ENCODE measurements at regions not wholly inside any gene's neighbourhood (a gene's known extent, or its start where the extent isn't known, plus 50 kb on each side); places are given as distances from the start of the nearest gene placed in this dataset.
"Not testable (repeated sequence)": the region's sequence is repeated elsewhere in the genome, so short reads cannot be mapped to it uniquely, and the experiment has no call there.

GRCh38 chr11:96940227-96940626 lies 550.4 kb downstream of the JRKL start:
- no peak for DNase-seq

- no peak for DNase-seq
Observed at GRCh38 chr11:96942855-96943254, 553.0 kb downstream of the JRKL start.

- no peak for DNase-seq
Observed at GRCh38 chr11:96943970-96944369, 554.2 kb downstream of the JRKL start.

DNA sequence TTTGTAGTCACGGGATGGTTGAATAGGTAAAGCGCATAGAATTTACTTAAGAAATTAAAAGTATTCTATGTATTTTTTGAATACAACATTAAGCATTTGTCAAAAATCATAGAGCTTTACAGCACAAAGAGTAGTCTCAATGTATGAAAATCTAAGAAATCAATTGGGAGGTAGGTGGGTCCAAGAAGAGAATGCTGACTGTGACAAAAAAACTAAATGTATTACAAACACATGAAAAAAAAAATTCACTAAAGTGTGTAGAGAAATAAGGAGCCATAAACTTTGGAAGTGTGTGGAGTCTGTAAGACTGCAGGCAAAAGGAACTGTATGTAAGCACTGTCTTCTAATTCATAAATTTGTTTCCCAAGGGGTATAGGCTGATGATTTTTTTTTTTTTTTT lies 558.3 kb downstream of the JRKL start:
- DNase-seq = no peak

DNA sequence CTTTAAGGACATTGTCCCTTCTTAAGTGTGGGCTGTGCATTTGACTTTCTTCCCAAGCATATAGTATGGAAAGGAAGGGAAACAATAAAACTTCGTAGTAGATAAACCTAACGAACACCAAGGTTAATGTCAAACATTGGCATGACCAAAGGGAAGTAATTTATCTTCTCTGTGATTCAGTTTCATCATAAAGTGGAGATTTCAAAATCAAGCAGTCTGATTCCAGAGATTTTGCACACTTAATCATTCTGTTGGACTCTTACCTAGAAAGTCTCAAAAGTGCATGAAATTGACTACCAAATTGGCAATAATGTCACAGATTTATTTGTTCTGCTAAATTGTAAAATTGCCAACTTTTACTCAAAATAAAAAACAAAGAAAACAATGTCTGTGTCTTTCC lies 559.7 kb downstream of the JRKL start:
- no peak for DNase-seq

DNA sequence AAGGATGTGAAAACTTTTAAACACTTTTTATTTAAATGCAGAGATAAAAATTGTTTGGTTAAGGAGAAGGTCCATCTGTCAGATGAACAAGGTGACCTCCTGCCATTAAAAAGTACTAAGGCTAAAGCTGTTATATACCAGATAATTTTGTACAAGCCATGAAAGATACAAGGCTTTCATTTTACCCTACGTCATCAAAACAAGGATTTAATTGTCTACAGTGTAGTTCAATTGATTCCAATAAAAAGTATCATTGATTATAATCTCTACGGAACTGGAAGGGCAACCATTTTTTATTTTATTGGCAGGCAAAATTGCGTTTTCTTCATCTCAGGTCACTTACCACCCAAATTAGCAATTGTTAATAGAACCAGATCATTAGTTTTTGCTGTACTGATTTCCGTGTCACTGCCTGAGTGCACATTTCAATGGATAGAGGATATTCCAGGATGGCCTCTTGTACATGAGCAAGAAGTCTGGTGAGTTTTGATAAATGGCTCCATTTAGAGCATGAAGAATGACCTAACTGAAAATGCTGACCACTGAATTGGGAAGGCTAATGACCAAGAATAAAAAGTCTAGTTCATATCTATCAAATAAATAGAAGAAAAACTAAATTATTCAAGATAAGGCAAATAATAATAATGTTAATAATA lies 564.9 kb downstream of the JRKL start:
- no peak for DNase-seq

DNA sequence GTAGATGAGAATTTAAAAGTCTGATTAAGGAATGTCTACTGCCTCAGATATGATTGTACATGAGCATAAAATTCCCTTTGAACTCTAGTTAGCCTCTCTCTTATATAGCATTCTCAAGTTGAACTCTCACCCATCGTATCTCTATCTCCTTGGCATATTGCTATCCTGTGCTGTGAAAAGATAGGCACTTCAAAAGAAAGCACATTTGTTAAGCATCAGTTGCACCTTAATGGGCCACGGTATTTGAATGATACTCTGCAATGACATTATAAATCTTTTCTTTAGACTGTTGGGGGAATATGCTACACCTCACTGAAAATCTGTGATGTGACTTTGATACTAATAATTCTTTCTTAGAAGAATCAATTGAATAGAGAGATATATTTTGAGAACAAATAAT lies 570.7 kb downstream of the JRKL start:
- no peak for DNase-seq

DNA sequence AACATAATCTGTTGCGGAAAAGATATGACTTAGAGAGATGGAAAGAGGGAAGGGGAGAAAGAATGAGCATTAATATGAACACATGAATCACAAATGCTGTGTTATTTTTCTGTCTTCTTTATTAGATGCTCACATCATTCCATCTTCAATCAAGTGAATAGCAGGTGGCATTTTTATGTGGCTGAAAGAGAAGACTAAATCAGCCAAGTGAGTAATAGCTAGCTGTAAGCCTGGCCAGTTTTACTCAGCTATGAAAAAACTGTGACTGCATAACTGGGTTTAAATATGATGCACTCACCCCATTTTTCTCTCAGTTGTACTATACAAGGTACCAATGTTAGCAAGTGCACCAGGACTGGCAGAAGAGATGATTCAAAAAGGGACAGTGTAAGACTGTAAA lies 571.1 kb downstream of the JRKL start:
- no peak for DNase-seq

DNA sequence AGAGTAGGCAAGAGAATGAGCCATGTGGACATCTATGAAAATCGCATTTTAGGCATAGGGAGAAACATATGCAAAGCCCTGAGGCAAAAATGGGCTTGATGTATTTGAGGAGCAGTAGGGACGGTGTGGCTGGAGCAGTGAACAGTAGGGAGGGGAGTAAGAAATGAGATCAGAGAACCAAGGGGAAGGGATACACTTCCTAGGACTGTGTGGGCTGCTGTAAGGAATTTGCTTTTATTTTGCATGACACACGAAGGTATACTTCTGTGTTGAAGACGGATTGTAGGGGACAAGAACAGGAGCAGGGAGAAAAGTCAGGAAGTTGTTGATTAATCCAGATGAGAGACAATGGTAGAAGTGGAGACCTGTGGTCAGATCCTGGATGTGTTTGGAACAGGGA lies 572.1 kb downstream of the JRKL start:
- DNase-seq = no peak

GRCh38 chr11:96963375-96963774 lies 573.6 kb downstream of the JRKL start:
- DNase-seq = no peak

- DNase-seq = peak; percentile 3
Observed at GRCh38 chr11:96964661-96965060, 574.8 kb downstream of the JRKL start.

DNA sequence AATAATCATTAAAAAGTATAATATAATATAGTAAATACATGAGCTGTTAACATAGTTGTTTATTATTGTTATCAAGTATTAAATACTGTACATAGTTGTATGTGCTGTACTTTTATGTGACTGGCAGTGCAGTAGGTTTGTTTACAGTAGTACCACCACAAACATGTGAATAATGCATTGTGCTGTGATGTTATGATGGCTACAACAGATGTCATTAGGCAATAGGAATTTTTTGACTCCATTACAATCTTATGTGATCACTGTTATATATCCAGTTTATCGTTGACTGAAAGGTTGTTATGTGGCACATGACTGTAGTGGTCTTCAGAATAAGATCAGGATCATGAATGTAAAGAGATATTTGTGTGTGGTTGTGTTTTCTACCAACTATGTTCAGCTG lies 577.8 kb downstream of the JRKL start:
- no peak for DNase-seq

DNA sequence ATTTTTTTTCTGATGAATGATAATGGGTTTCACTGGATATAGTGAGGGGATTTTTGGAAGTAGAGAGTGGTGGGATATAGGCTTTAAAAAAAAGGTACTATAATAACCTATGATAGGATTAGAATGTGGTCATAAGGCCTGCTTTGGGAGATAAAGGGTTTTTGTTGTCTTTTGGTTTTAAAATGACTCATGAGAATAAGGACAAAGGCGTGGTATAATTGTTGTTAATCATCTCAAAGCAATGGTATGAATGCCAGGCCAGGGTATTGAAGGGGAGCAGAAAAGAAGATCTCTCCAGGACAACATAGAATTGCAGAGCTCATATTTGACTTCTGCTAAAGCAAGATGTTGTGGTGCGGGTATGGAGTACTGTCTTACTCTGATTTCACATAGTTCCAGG lies 579.4 kb downstream of the JRKL start:
- DNase-seq = peak; percentile 37

- DNase-seq = no peak
Observed at GRCh38 chr11:96978751-96979150, 588.9 kb downstream of the JRKL start.

DNA sequence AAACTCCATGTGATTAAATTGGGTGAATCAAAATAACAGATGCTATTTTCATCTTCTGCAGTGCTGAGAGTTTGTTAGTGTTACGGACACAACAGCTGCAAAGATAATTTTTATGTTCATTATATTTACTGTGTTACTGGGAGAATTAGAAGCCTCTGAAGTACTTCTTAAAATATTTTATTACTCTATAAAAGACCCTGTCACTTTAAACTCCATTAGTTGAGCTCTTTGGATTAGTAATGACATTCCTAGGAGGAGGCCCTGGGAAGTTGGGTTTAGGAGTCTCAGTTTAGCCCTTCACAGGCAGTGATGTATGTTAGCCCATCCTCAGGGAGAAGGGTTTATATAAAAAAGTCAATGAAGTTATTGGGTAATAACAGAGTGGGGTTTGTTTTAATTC lies 596.7 kb downstream of the JRKL start:
- no peak for DNase-seq

- DNase-seq = no peak
Observed at GRCh38 chr11:96990914-96991313, 601.1 kb downstream of the JRKL start.

- no peak for DNase-seq
Observed at GRCh38 chr11:97000481-97000880, 610.7 kb downstream of the JRKL start.

DNA sequence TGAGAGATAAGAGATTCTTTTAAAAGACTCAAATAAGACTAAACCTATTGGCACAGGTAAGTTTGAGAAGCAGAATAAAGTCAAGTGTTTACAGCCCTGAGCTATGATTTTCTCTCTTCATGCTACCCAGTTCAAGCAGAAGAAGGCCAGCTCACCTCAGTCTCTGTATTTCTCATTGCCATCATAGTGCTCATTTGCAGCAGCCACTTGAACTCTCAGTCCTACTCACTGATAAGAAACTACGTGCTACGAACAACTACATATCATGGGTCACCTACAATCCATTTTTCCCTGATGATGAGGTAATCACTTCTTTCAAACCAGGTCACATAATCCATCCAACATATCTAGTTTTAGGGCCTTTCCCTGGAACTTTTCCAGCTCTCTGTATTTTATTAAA lies 617.5 kb downstream of the JRKL start:
- no peak for DNase-seq

GRCh38 chr11:97009613-97010012 lies 619.8 kb downstream of the JRKL start:
- DNase-seq = no peak

GRCh38 chr11:97010997-97011396 lies 621.2 kb downstream of the JRKL start:
- not testable (repeated sequence) for DNase-seq

- no peak for DNase-seq
Observed at GRCh38 chr11:97015327-97015726, 625.5 kb downstream of the JRKL start.

DNA sequence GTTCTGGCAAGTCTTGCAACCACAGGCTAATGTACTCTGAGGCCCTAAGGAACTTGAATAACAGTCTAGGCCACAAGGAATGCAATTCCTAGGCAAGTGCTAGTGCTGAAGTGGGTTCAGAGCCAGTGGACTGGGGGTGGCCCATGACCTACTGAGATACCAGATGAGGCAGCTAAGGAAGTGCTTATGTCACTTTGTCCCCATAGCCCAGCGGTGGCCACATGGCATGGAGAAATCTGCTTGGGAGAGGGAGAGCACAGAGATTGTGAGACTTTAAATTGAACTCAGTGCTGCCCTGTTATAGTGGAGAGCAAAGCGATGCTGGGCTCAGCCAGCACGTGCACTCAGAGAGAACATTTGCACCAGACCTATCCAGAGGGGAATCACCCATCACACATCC lies 629.5 kb downstream of the JRKL start:
- no peak for DNase-seq

DNA sequence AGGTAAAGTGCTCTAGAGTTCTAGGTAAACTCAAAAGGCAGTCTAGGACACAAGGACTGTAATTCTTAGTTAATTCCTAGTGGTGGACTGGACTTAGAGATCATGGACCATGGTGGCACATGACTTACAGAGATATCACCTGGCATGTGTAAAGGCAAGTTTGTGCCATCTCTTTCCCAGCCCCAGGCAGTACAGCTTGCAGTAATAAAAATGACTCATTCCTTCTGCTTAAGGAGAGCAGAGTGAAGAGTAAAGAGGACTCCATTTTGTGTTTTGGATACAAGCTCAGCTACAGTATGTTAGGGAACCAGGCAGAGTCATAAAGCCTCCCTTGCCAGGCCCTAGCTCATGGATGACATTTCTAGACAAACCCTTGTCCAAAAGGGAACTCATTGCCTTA lies 629.9 kb downstream of the JRKL start:
- DNase-seq = no peak

DNA sequence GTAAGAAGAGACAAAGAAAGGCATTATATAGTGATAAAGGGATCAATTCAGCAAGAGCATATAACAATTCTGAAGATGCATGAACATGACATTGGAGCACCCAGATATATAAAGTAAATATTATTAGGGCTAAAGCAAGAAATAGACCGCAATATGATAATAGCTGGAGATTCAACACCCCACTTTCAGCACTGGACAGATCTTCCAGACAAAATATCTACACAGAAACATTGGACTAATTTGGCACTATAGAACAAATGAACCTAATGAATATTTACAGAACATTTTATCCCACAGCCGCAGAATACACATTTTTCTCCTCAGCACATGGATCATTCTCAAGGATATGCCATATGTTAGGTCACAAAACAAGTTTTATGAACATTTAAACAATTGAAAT lies 633.1 kb downstream of the JRKL start:
- DNase-seq = no peak

DNA sequence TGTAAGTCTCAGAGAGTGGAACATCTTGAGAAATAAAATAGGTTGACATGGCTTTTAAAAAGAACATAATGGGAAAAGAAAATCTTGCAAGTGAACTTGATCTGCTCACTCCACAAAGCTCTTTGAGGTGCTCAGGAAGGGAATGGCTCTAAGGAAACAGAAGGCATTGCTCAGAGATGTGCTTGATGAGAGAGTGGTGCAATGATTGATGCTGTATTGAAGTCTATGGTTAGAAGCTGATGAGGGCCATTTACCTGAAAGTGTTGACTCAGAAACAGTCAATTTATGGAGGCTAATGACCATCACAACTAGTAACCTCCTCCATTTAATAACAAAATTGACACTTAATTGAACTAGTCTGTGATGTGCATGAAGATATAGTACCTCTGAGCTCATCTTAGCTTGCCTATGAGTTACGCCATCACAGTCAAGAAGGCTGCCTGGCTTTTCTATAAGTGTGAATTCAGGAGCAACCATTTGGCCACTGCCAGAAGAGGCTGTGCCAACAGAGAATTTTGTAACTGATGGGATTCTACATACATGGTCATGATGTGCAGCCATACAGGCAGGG lies 639.1 kb downstream of the JRKL start:
- DNase-seq = no peak
